Large intestine (tissue), 3 donors: ENCODE measurements at regions not wholly inside any gene's neighbourhood (a gene's known extent, or its start where the extent isn't known, plus 50 kb on each side); places are given as distances from the start of the nearest gene placed in this dataset.
"Not testable (repeated sequence)": the region's sequence is repeated elsewhere in the genome, so short reads cannot be mapped to it uniquely, and the experiment has no call there.

Experiments
- DNase-seq, 2 donors: peaks; one replicate each; pipeline versions ENCODE4 v3.0.0 to v3.0.0-alpha.2; 2013
- H3K27ac ChIP-seq: one replicate; pipeline ENCODE4 v1.5.1; 2013; ENCODE audit warnings: low read length
- H3K27me3 ChIP-seq: 2 replicates; pipeline ENCODE4 v1.6.1; 2013; ENCODE audit warnings: low read length; ENCODE audit not compliant: control insufficient read depth, insufficient read depth
- H3K36me3 ChIP-seq: 2 replicates; pipeline ENCODE4 v1.6.1; 2013; ENCODE audit warnings: low read length; ENCODE audit not compliant: control insufficient read depth, insufficient read depth
- H3K4me1 ChIP-seq: one replicate; pipeline ENCODE4 v1.6.1; 2013; ENCODE audit warnings: low read length; ENCODE audit not compliant: control insufficient read depth, insufficient read depth
- H3K4me3 ChIP-seq: one replicate; pipeline ENCODE4 v1.5.1; 2013; ENCODE audit warnings: low read length
- H3K9me3 ChIP-seq: one replicate; pipeline ENCODE4 v1.6.1; 2013; ENCODE audit warnings: mild to moderate bottlenecking, low read depth, low read length, moderate library complexity; ENCODE audit not compliant: control insufficient read depth
- WGBS: methylation state at CpG from one replicate; pipeline ENCODE4 v1.1.5; 2013; ENCODE audit warnings: low lambda C conversion rate; ENCODE audit not compliant: insufficient coverage; 5-methylcytosine and 5-hydroxymethylcytosine counted together

DNA sequence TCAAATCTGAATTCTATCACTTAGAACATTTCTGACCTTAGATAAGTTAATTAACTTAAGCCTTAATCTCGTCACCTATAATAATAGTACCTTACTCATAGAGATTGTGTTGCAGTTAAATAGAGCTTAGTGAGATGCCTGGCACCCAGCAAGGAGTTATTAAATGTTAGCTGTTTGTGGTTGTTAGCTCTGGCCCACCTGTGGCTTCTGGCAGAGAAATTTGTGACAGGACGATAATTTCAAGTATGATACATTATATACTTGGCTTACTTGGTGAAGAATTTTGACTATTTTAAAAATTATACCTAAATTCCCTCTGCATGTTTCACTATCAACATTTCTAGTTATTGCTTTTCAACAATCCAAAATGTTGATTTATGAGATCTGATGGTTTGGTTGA, 102.9 kb upstream of the CEP162 start:
- H3K4me1 ChIP-seq: no peaks in the 10 kb centered on the region
- no peaks in the 10 kb centered on the region for H3K9me3 ChIP-seq
- WGBS: no CpG with 5 or more reads among the region's 2 CpGs
- H3K4me3 ChIP-seq: no peak overlapping the region
- DNase-seq: no peak
- H3K27me3 ChIP-seq: no peaks in the 10 kb centered on the region
- H3K27ac ChIP-seq: no peak overlapping the region
- H3K36me3 ChIP-seq: no peaks in the 10 kb centered on the region

DNA sequence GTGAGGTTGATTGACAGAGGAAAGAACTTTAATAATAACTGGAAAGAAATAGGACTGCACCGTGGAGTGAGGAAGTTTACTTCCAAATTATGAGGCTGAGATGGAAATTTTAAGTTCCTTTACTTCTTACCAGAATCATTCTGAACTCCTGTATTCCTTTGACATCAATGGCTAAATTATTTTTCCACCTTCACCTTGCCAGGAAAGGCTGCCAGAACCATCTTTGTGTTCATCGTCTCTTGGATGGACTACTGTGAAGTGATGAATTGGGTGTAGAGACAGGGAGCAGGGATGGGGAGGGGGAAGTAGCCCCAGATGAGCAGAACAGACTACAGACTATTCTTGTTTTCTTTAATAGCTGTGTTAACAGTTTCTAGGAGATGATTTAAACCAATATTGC, 102.1 kb upstream of the CEP162 start:
- Histone ChIP-seq H3K27me3 (no peaks in the 10 kb centered on the region), H3K4me3 (no peak overlapping the region), H3K36me3 (no peaks in the 10 kb centered on the region), H3K27ac (no peak overlapping the region), H3K9me3 (no peaks in the 10 kb centered on the region), H3K4me1 (no peaks in the 10 kb centered on the region)
- no peak for DNase-seq
- 33% methylated on average over 1 of the region's 2 CpGs for WGBS

DNA sequence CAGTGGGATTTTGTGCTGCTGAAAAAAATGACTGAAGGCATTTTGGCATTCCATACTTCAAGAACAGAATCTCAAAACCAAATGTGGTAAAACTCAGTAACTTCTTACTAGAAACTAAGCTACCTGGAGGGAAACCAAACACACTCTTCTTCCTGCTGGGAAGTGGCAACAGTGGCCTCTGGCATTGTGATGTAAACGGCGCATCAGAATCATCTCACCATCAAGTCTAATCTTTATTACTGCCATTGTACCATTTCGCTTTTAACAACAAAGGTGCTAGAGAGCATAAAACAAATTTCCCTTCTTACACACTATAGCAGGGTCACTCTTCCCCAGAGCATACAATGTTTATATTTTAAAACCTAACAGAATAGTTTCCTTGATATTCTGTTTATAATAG, 101.6 kb upstream of the CEP162 start:
- no peaks in the 10 kb centered on the region for H3K27me3 ChIP-seq
- H3K36me3 ChIP-seq: no peaks in the 10 kb centered on the region
- no peak for DNase-seq
- no peak overlapping the region for H3K27ac ChIP-seq
- WGBS: 40% methylated on average over 1 of the region's 3 CpGs
- H3K9me3 ChIP-seq: no peaks in the 10 kb centered on the region
- H3K4me1 ChIP-seq: no peaks in the 10 kb centered on the region
- no peak overlapping the region for H3K4me3 ChIP-seq

DNA sequence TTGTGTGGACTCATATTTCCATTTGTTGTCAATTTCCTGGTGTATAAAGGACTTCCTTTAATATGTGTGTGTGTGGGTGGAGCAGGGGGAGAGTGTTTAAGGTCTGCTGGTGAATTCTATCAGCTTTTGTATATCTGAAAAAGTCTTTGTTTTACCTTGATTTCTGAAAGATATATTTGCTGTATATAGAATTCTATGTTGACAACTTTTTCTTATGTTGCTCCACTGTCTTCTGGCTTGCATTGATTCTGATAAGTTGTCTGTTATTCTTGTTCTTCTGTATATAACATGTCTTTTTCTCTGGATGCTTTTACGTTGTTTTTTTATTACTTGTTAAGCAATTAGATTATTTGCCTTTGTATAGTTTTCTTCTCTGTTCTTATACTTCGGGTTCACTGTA, 90.0 kb upstream of the CEP162 start:
- no peak for DNase-seq
- no peak overlapping the region for H3K27ac ChIP-seq
- WGBS: 77% methylated on average over 2 of the region's 2 CpGs
- H3K36me3 ChIP-seq: no peaks in the 10 kb centered on the region
- no peak overlapping the region for H3K4me3 ChIP-seq
- no peaks in the 10 kb centered on the region for H3K9me3 ChIP-seq
- no peaks in the 10 kb centered on the region for H3K27me3 ChIP-seq
- no peaks in the 10 kb centered on the region for H3K4me1 ChIP-seq

DNA sequence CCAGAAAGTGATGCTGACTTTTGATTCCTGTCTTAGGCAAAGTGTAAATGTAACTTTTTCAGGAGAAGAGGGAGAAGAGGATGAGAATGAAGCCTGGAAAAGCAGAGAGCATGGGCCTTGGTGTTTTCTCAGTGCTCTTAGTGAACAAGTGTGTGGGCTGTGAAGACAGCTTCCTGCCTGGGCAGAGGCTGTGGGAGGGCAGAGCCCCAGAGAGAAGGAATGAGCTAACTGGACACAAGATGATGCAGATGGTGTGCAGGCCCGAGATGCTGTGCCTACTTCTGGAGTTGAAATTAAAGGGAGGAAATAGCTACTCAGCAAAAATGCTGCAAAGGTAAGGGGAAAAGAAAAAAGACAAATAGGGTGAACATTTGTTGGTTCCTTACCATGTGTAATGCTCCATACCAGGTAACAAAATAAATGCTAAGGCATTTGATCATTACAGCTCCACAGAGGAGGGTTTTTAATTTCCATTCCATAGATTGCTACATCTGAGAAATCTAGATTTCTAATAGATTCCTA, 87.0 kb upstream of the CEP162 start:
- no peaks in the 10 kb centered on the region for H3K9me3 ChIP-seq
- H3K4me1 ChIP-seq: no peaks in the 10 kb centered on the region
- no peak overlapping the region for H3K4me3 ChIP-seq
- H3K27me3 ChIP-seq: no peaks in the 10 kb centered on the region
- no peaks in the 10 kb centered on the region for H3K36me3 ChIP-seq
- DNase-seq: no peak
- WGBS: 100% methylated on average over 1 of the region's 1 CpG
- H3K27ac ChIP-seq: no peak overlapping the region

DNA sequence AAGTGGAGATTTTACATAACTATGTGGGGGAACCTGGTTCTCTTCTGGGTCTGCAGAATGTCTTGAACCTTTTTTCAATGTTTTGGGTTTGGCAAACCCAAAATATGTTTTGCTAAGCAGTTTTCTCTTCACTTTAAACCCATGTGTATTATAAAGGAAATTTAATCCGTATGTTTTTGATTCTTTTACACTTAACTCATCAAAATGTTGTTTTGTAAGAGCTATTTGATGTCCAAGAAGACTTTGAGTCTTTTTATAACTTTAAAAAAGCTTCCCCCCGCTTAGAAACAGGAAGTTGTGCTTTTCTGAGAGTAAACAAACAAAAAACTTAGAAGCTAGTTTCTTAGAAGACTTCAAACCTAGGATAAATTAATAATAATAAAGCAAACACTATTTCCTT, 81.9 kb upstream of the CEP162 start:
- H3K4me3 ChIP-seq: no peak overlapping the region
- DNase-seq: no peak
- no peak overlapping the region for H3K27ac ChIP-seq
- no peaks in the 10 kb centered on the region for H3K36me3 ChIP-seq
- WGBS: 100% methylated on average over 1 of the region's 2 CpGs
- no peaks in the 10 kb centered on the region for H3K27me3 ChIP-seq
- no peaks in the 10 kb centered on the region for H3K9me3 ChIP-seq
- H3K4me1 ChIP-seq: no peaks in the 10 kb centered on the region

DNA sequence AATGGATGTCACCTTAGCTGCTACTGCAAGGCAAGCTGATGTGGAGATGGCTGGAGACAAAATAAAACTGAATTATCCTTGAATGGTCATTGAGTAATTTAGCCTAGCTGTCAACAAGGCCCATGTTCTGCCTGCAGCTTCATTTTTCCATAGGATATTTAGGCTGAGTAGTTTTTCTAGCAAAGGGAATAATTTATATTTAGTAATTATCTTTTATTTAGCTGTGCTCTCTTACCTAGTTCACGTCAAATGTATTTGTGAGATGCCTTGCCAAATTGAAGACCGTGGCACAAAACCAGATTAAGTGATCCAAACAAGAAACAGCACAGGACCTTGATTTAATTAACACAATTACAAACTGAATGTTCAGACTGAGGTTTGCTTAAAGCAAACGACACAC, 77.4 kb upstream of the CEP162 start:
- WGBS: 92% methylated on average over 2 of the region's 3 CpGs

DNA sequence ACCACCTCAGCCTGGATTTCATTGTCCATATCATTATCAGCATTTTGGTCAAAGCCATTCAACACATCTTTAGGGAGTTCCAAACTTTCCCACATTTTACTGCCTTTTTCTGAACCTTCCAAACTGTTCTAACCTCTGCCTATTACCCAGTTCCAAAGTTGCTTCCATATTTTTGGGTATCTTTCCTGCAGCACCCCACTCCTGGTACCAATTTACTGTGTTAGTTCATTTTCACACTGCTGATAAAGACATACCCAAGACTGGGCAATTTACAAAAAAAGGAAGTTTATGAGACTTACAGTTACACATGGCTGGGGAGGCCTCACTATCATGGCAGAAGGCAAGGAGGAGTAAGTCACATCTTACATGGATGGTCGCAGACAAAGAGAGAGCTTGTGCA, 63.6 kb upstream of the CEP162 start:
- not testable (repeated sequence) for H3K27ac ChIP-seq, H3K4me1 ChIP-seq, H3K36me3 ChIP-seq, DNase-seq, H3K9me3 ChIP-seq, H3K4me3 ChIP-seq, H3K27me3 ChIP-seq
- WGBS: no CpG with 5 or more reads among the region's 1 CpG

More for the DNA sequence above, 77.4 kb upstream of the CEP162 start:
- no peaks in the 10 kb centered on the region for H3K36me3 ChIP-seq
- no peak overlapping the region for H3K4me3 ChIP-seq
- no peak overlapping the region for H3K27ac ChIP-seq
- no peaks in the 10 kb centered on the region for H3K9me3 ChIP-seq
- no peaks in the 10 kb centered on the region for H3K4me1 ChIP-seq
- DNase-seq: no peak
- no peaks in the 10 kb centered on the region for H3K27me3 ChIP-seq

DNA sequence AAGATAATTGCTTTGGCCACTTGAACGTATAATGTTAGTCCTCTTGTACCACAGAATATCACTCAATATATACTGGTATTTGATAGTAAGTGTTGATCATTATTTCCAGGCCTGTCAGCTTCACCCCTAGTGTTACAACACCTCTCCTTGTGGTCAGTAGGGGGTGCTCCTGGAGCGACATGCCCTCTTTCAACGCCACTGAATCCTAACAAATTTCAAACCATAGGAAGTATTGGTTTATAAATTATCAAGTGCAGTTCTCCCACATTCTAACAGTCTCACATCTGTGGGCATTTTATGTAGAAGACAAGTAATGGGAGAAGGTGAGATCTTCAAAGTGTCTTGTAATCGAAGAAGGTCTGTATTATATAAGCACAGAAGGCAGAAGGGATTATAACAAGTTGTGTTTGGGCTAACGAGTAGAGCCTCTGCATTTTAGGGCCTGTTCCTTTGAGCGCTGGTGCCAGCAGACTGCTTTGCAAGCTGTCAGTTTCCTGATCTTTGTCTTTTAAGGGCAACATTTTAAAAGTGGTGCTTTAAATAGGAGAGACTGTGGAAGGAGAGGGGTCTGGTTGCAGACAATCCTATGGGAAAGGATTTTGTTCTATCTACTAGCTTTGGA, 57.1 kb upstream of the CEP162 start:
- WGBS: 60% methylated on average over 1 of the region's 6 CpGs
- no peaks in the 10 kb centered on the region for H3K9me3 ChIP-seq
- no peak for DNase-seq
- no peak overlapping the region for H3K27ac ChIP-seq
- no peak overlapping the region for H3K4me3 ChIP-seq
- no peaks in the 10 kb centered on the region for H3K4me1 ChIP-seq
- H3K36me3 ChIP-seq: no peaks in the 10 kb centered on the region
- H3K27me3 ChIP-seq: no peaks in the 10 kb centered on the region

DNA sequence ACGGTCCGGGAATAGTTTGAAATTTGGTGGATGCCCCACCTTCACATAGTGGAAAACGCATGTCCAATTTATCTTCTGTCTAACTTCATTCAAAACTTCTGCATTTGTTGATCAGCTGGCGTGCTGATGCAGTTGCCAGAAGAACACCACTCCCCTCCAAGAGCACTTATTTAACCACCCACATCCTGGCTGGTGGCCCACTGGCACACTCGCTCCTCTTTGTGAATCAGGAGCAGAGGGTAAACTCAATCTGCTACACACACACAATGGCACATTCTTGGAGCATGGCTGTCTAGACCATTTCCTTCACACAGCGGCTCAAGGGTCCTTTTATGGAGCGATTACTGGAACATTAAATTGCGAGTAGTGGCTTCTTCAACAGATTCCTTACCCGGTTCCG, 55.1 kb upstream of the CEP162 start:
- no peak for DNase-seq
- 100% methylated on average over 1 of the region's 10 CpGs for WGBS
- Histone ChIP-seq H3K27me3 (no peaks in the 10 kb centered on the region), H3K27ac (no peak overlapping the region), H3K4me3 (no peak overlapping the region), H3K9me3 (no peaks in the 10 kb centered on the region), H3K4me1 (no peaks in the 10 kb centered on the region), H3K36me3 (no peaks in the 10 kb centered on the region)

DNA sequence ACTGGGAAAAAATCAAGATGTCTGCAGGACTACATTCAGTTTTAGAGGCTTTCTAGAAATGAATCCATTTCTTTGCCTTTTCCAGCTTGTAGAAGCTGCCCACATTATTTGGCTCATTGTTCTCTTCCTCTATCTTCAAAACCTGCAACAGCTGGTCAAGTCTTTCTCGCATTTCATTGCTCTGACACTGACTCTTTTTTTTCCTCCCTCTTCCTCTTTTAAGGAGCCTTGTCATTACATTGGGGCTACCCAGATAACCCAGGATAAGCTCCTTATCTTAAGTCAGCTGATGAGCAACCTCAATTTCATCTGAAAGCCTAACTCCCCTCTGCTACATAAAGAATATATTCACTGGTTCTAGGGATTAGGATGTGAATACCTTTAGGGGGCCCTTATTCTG, 53.2 kb upstream of the CEP162 start:
- DNase-seq: no peak
- H3K4me1 ChIP-seq: no peaks in the 10 kb centered on the region
- no peaks in the 10 kb centered on the region for H3K9me3 ChIP-seq
- no peak overlapping the region for H3K4me3 ChIP-seq
- no peak overlapping the region for H3K27ac ChIP-seq
- H3K36me3 ChIP-seq: no peaks in the 10 kb centered on the region
- 83% methylated on average over 1 of the region's 1 CpG for WGBS
- H3K27me3 ChIP-seq: no peaks in the 10 kb centered on the region
